ENCODE measurements at regions not wholly inside any gene's neighbourhood (a gene's known extent, or its start where the extent isn't known, plus 50 kb on each side); places are given as distances from the start of the nearest gene placed in this dataset.

DNA sequence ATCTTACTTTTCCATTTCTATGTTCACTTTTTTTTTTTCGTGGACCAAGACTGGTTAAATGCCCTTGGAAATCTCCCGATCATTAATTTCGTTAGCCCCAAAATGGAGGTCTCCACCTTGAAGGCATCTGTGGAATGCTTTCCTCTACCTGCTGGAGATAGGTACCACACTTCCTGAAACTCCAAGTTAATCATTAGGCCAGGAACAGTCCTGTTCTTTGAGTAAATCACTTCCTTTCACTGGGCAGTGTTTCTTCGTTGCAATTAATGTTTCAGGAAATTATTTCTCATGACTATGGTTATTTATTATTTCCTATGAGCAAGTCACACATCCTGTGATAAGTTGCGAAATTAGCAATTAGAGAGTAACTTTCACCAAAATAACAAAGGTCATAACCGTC lies 225.2 kb upstream of the LYPLAL1 start:
- Histone ChIP-seq H3K9me3 (ENCODE audit: control insufficient read depth, insufficient read depth, low read depth, low read length) (no peaks in the 10 kb centered on the region), H3K79me2 (ENCODE audit: control insufficient read depth, insufficient read depth, low read length) (no peaks in the 10 kb centered on the region), H4K20me1 (ENCODE audit: control insufficient read depth, extremely low read depth, insufficient read depth, low read length) (no peaks in the 10 kb centered on the region), H3K4me2 (ENCODE audit: extremely low read depth, insufficient read depth, low read length) (no peak overlapping the region), H3K4me3 (replicated peaks in 1 of 4; ENCODE audit: control extremely low read depth in 1 of 4, insufficient read depth in 1 of 4, low read depth in 3 of 4, low read length in 4 of 4) (no peak overlapping the region), H3K27ac (ENCODE audit: insufficient read depth, low read length) (no peak overlapping the region), H3K4me1 (ENCODE audit: control insufficient read depth, extremely low read depth, insufficient read depth, low read length) (no peaks in the 10 kb centered on the region), H3K36me3 (ENCODE audit: control insufficient read depth, insufficient read depth, low read length) (no peaks in the 10 kb centered on the region), H3K27me3 (ENCODE audit: control insufficient read depth, insufficient read depth, low read length) (no peaks in the 10 kb centered on the region), H2AFZ (ENCODE audit: low read length) (no peak overlapping the region), H3K9ac (ENCODE audit: insufficient read depth, low read length) (no peak overlapping the region)
- TF ChIP-seq CTCF (conservative IDR thresholded peaks at IDR 0.05 in 1 of 2, IDR thresholded peaks at IDR 0.05 in 1 of 2; ENCODE audit: low read depth in 1 of 2, low read length in 2 of 2) (no peak), EZH2 (IDR thresholded peaks at IDR 0.05; ENCODE audit: low read length, missing control alignments) (no peak)
- DNase-seq (ENCODE audit: low read depth in 2 of 2) = no peak

GRCh38 chr1:218953386-218953785 lies 220.3 kb upstream of the LYPLAL1 start:
- no peaks in the 10 kb centered on the region for H3K27me3 ChIP-seq (ENCODE audit: control insufficient read depth, insufficient read depth, low read length)
- no peaks in the 10 kb centered on the region for H3K4me1 ChIP-seq (ENCODE audit: control insufficient read depth, extremely low read depth, insufficient read depth, low read length)
- peak overlapping the region; percentile 32 for H3K4me2 ChIP-seq (ENCODE audit: extremely low read depth, insufficient read depth, low read length)
- no peak overlapping the region for H3K27ac ChIP-seq (ENCODE audit: insufficient read depth, low read length)
- H3K36me3 ChIP-seq (ENCODE audit: control insufficient read depth, insufficient read depth, low read length) = no peaks in the 10 kb centered on the region
- no peak overlapping the region for H3K4me3 ChIP-seq (replicated peaks in 1 of 4; ENCODE audit: control extremely low read depth in 1 of 4, insufficient read depth in 1 of 4, low read depth in 3 of 4, low read length in 4 of 4)
- DNase-seq (ENCODE audit: low read depth in 2 of 2) = no peak
- H3K9me3 ChIP-seq (ENCODE audit: control insufficient read depth, insufficient read depth, low read depth, low read length) = no peaks in the 10 kb centered on the region
- H4K20me1 ChIP-seq (ENCODE audit: control insufficient read depth, extremely low read depth, insufficient read depth, low read length) = no peaks in the 10 kb centered on the region
- TF ChIP-seq EZH2 (IDR thresholded peaks at IDR 0.05; ENCODE audit: low read length, missing control alignments) = no peak
- H3K9ac ChIP-seq (ENCODE audit: insufficient read depth, low read length) = no peak overlapping the region
- no peak overlapping the region for H2AFZ ChIP-seq (ENCODE audit: low read length)
- no peaks in the 10 kb centered on the region for H3K79me2 ChIP-seq (ENCODE audit: control insufficient read depth, insufficient read depth, low read length)

- Histone ChIP-seq H3K27ac (ENCODE audit: insufficient read depth, low read length) (no peak overlapping the region), H3K4me2 (ENCODE audit: extremely low read depth, insufficient read depth, low read length) (no peak overlapping the region), H4K20me1 (ENCODE audit: control insufficient read depth, extremely low read depth, insufficient read depth, low read length) (no peaks in the 10 kb centered on the region), H3K79me2 (ENCODE audit: control insufficient read depth, insufficient read depth, low read length) (no peaks in the 10 kb centered on the region), H3K27me3 (ENCODE audit: control insufficient read depth, insufficient read depth, low read length) (no peaks in the 10 kb centered on the region), H3K4me1 (ENCODE audit: control insufficient read depth, extremely low read depth, insufficient read depth, low read length) (no peaks in the 10 kb centered on the region), H3K9me3 (ENCODE audit: control insufficient read depth, insufficient read depth, low read depth, low read length) (no peaks in the 10 kb centered on the region), H3K9ac (ENCODE audit: insufficient read depth, low read length) (no peak overlapping the region), H3K4me3 (replicated peaks in 1 of 4; ENCODE audit: control extremely low read depth in 1 of 4, insufficient read depth in 1 of 4, low read depth in 3 of 4, low read length in 4 of 4) (no peak overlapping the region), H3K36me3 (ENCODE audit: control insufficient read depth, insufficient read depth, low read length) (no peaks in the 10 kb centered on the region), H2AFZ (ENCODE audit: low read length) (no peak overlapping the region)
- no peak for DNase-seq (ENCODE audit: low read depth in 2 of 2)
- TF ChIP-seq CTCF (conservative IDR thresholded peaks at IDR 0.05 in 1 of 2, IDR thresholded peaks at IDR 0.05 in 1 of 2; ENCODE audit: low read depth in 1 of 2, low read length in 2 of 2) (no peak), EZH2 (IDR thresholded peaks at IDR 0.05; ENCODE audit: low read length, missing control alignments) (no peak)
Measured at GRCh38 chr1:218957971-218958370, 215.7 kb upstream of the LYPLAL1 start.
